Activated CD4-positive, alpha-beta T cell treated with anti-CD3 and anti-CD28 coated beads, Interleukin-2, amount 50 U/mL, for 1 hour (primary cell): ENCODE measurements at regions not wholly inside any gene's neighbourhood (a gene's known extent, or its start where the extent isn't known, plus 50 kb on each side); places are given as distances from the start of the nearest gene placed in this dataset.

Experiments used
- DNase-seq: peaks from one replicate; pipeline ENCODE4 v3.0.0-alpha.2; 2020

GRCh38 chr4:123956204-123956603, 559.6 kb downstream of the SPRY1 start:
- DNase-seq, result no peak

GRCh38 chr4:123966990-123967769, 570.6 kb downstream of the SPRY1 start:
- no peak for DNase-seq

DNA sequence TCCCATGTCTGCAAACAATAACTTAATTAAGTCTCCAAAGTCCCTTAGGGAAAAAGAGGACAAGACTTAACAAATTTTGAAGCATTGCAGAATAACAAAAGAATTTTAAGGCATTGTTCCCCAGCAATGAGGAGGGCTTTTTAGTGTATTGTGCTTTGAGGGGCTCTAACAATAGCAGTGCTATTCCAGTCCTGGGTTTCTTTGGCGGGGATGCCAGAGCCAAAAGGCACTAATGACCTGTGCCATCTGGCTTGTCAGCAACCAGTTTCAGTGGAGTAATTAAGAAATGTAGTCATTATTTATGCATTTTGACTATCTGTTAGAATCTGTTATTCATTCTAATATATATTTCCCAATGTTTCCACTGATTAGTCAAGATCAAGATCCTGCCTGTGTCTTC, 575.4 kb downstream of the SPRY1 start:
- DNase-seq, result no peak

GRCh38 chr4:123974386-123975149, 578.0 kb downstream of the SPRY1 start:
- no peak for DNase-seq

DNA sequence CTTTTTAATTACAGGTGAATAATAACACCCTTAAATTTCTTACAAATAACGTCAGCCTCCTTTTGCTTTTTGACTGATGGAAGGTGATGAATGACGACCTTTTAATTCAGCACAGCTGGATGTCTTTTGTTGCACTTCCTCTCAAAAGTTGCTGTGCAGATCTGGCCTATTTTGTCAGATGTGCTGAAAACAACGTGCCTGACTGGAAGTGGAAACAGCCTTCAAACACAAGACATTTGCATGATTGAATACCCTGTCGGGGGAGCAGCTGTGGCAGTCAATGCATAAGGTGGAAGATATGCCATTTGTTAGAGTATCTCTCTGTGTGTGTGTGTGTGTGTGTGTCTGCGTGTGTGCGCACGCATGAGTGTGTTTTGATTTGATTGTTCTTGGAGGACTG, 579.7 kb downstream of the SPRY1 start:
- no peak for DNase-seq

DNA sequence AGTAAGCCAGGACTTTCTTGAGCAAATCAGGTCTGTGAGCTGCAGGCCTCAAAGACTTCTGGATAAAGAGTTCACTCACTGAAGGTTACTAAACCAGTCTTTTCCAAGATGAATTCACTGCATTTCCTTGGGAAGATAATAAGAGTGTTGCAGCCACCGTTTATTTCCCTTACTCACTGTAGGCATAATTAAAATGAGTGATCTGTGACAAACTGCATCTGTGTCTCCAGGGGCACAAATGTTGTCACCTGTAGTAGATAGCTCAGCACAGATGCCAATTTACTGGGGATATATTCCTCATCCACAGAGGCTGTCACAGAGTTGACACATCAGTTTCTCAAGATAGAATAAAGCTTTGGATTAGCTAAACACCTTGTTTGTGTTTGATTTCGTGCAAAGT, 580.2 kb downstream of the SPRY1 start:
- no peak for DNase-seq

DNA sequence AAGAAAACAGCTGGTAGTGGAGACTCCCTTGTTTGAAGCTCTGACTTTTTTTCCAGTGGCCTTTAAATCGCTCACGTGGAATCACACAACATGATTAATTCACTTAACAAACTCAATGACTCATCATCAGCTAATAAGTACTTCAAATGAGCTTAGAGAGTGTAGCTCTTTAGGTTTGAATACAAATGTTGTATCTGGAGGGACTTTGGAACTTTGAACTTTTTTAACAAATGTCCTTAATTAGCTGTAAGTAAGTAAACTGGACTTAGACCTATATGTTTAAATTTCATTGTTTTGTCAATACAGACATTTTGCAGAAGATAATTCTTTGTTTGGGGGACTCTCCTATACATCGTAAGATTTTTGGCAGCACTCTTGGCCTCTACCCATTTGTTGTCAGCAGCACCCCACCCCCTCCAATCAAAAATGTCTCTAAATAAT, 581.1 kb downstream of the SPRY1 start:
- no peak for DNase-seq

DNA sequence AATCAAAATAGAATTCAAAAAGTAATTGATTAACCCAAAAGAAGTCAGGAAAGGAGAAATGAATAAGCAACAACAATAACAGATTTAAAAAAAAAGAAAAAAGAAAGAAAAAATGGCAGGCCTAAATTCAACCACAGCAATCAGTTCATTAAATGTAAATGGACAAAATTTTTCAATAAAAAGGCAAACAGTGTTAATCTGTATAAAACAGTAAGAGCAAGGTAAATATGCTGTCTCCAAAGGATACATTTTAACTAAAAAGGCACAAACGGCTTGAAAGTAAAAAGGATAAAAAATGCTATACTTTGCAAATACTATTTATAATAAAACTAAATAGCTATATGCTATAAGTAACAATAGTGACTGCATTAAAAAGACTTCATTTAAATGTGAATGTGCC, 582.0 kb downstream of the SPRY1 start:
- DNase-seq, result no peak

- DNase-seq, result no peak
Observed at GRCh38 chr4:123980736-123981300, 584.2 kb downstream of the SPRY1 start.

- no peak for DNase-seq
Observed at GRCh38 chr4:123984886-123985285, 588.3 kb downstream of the SPRY1 start.

- DNase-seq, result no peak
Observed at GRCh38 chr4:123986268-123986798, 589.7 kb downstream of the SPRY1 start.

GRCh38 chr4:123987408-123987807, 590.8 kb downstream of the SPRY1 start:
- no peak for DNase-seq

DNA sequence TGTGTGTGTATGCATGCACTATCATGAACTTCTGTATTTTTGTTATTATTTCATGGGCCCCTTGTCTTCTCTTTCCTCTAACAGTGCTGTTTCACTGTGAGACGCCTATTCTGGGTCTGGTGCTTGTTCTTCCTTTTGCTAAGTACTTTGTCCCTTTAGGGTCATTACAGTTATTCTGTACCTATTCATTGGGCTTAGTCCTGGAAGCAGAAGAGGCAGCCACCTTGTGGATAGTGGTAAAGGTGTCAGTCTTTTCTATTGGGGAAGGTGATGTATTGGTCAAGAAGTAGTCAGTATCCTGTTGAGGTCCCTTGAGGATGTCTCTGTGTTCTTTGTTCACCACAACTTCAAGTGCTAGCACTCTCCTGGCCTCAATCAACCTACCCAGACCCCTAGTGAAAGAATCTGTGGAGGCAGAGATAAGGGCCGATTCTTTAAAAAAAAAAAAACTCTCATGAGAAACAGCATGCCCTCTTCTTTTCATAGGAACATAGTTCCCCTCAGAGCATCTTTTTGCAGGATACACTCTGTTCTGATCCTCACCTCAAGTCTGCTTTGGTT, 593.8 kb downstream of the SPRY1 start:
- no peak for DNase-seq

GRCh38 chr4:123994917-123995316, 598.3 kb downstream of the SPRY1 start:
- no peak for DNase-seq

GRCh38 chr4:123995936-123996335, 599.3 kb downstream of the SPRY1 start:
- DNase-seq, result no peak

GRCh38 chr4:123996718-123997510, 600.3 kb downstream of the SPRY1 start:
- DNase-seq, result no peak

DNA sequence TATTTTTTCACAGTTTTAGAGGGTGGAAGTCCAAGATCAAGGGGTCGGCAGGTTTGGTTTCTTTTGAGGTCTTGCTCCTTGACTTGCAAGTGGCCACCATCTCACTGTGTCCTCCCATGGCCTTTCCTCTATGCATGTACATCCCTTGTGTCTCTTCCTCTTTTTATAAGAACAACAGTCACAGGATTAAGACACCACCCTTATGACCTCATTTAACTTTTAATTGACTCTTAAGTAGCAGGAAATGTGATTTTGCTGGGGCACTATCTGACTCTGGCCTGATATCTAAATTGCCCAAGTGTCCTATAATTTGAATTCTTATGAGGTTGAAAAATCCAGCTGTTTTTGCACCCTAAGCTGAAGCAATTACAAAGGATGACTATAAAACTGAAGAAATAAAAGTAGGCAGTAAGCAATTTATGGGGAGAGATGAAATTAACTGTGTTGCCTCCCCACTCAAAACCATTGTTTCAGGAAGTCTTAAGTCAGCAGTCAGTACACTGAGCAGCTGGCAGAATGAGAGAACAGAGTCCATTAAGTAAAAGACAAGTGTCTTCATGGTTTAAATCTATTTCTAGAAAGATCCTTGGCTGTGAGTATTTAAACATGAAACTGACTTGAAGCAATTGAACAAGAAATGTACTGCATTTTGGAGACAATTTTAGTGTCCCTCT, 601.3 kb downstream of the SPRY1 start:
- DNase-seq, result no peak

DNA sequence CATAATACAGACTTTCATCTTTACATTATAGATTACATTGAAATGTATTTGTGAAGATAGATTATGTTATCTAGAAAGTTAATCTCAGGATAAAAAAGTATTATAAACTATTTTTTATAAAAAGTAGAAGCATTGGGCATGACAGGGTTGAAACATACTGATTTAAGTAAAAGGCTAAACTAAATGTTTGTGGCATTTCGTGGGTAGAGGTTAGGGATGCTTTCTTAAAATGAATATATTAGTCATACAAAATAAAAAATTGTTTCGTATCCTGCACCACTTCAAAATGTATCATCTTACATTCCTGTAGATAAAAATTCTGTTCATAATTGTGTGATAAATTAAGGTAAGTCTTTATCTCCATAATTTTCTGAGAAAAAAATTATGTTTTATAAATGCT, 603.6 kb downstream of the SPRY1 start:
- DNase-seq, result no peak

DNA sequence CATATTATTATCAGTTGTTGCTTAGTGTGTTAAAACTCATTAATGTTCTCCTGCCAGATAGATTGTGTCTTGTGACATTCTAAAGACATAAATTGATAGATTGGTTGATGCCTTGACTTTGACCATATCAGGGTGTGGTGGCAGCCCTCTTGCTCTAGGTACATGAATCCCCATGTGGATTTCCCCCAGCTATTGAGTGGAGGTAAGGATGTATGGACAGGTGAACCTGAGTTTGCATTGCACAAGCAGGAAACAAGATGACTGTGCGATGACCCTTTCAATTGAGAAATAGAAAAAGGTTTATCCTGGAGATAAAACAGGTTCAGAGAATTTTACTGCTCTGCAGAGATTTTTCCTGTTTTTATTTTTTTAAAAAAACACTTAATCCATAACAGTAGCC, 619.2 kb downstream of the SPRY1 start:
- no peak for DNase-seq

- DNase-seq, result no peak
Observed at GRCh38 chr4:124017185-124017785, 620.7 kb downstream of the SPRY1 start.
